GM23338 (cell line): ENCODE measurements at regions not wholly inside any gene's neighbourhood (a gene's known extent, or its start where the extent isn't known, plus 50 kb on each side); places are given as distances from the start of the nearest gene placed in this dataset.

Experiments
- ATAC-seq: fragments of 200-7000 bp; cut with Tn5 transposase; 3 replicates; pipeline ENCODE4 v1.9.1; 2020
- DNase-seq: peaks from one replicate; pipeline ENCODE4 v3.0.0-alpha.2; 2015; ENCODE audit warnings: low spot score
- H2AFZ ChIP-seq: fragments of 200-600 bp; sonication (generic); 2 replicates; pipeline ENCODE4 v1.8.0; 2016; ENCODE audit warnings: antibody characterized with exemption, mild to moderate bottlenecking, moderate library complexity
- H3F3A ChIP-seq: fragments of 200-600 bp; sonication (generic); replicated peaks from 2 replicates; pipeline ENCODE4 v1.8.0; 2017; ENCODE audit warnings: antibody characterized with exemption, mixed run types, low read depth
- H3K27ac ChIP-seq: fragments of 200-600 bp; sonication (generic); 2 replicates; pipeline ENCODE4 v1.6.1; 2016; ENCODE audit warnings: low read depth
- H3K27me3 ChIP-seq: fragments of 200-600 bp; sonication (generic); 2 replicates; pipeline ENCODE4 v1.8.0; 2016; ENCODE audit warnings: mild to moderate bottlenecking, mixed run types, moderate library complexity; ENCODE audit not compliant: insufficient read depth
- H3K36me3 ChIP-seq: fragments of 200-600 bp; sonication (generic); 2 replicates; pipeline ENCODE4 v1.8.0; 2016; ENCODE audit warnings: mild to moderate bottlenecking; ENCODE audit not compliant: insufficient read depth
- H3K4me1 ChIP-seq: fragments of 200-600 bp; sonication (generic); 2 replicates; pipeline ENCODE4 v1.8.0; 2016; ENCODE audit warnings: mild to moderate bottlenecking, moderate library complexity; ENCODE audit not compliant: insufficient read depth
- H3K4me2 ChIP-seq: fragments of 200-600 bp; sonication (generic); 2 replicates; pipeline ENCODE4 v1.7.1; 2017; ENCODE audit warnings: mixed run types
- H3K4me3 ChIP-seq: fragments of 200-600 bp; sonication (generic); 2 replicates; pipeline ENCODE4 v1.6.1; 2016; ENCODE audit warnings: mixed run types
- H3K79me2 ChIP-seq: fragments of 200-600 bp; sonication (generic); replicated peaks from 2 replicates; pipeline ENCODE4 v1.8.0; 2017; ENCODE audit warnings: mild to moderate bottlenecking; ENCODE audit not compliant: insufficient read depth
- H3K9me2 ChIP-seq: fragments of 200-600 bp; sonication (generic); 2 replicates; pipeline ENCODE4 v1.8.0; 2017; ENCODE audit not compliant: insufficient read depth
- H4K20me1 ChIP-seq: fragments of 200-600 bp; sonication (generic); replicated peaks from 2 replicates; pipeline ENCODE4 v1.8.0; 2017; ENCODE audit warnings: mild to moderate bottlenecking; ENCODE audit not compliant: insufficient read depth
- H3K27ac Mint-ChIP-seq: 2 replicates; pipeline ENCODE4 v1.8.0; 2020; ENCODE audit warnings: inconsistent platforms, mild to moderate bottlenecking, moderate library complexity, mixed read lengths
- H3K27me3 Mint-ChIP-seq: 3 replicates; pipeline ENCODE4 v1.8.0; 2022; ENCODE audit warnings: low read depth, mild to moderate bottlenecking, moderate library complexity, mixed read lengths, inconsistent platforms; ENCODE audit not compliant: insufficient read depth, poor library complexity
- H3K36me3 Mint-ChIP-seq: 3 replicates; pipeline ENCODE4 v1.8.0; 2021; ENCODE audit warnings: low read depth, mild to moderate bottlenecking, inconsistent platforms, moderate library complexity, mixed read lengths
- H3K4me1 Mint-ChIP-seq: 3 replicates; pipeline ENCODE4 v1.8.0; 2020; ENCODE audit warnings: mild to moderate bottlenecking, inconsistent platforms, mixed read lengths
- H3K4me3 Mint-ChIP-seq: 3 replicates; pipeline ENCODE4 v1.8.0; 2021; ENCODE audit warnings: moderate library complexity, mild to moderate bottlenecking, inconsistent platforms, mixed read lengths
- H3K9me3 Mint-ChIP-seq: 3 replicates; pipeline ENCODE4 v1.8.0; 2020; ENCODE audit warnings: moderate library complexity, mild to moderate bottlenecking, inconsistent platforms, mixed read lengths
- CREB1 ChIP-seq: fragments of 250-450 bp; sonication (Bioruptor Pico); IDR thresholded peaks from 2 replicates; pipeline ENCODE4 v1.5.0; 2020; ENCODE audit warnings: low read depth, mild to moderate bottlenecking, moderate library complexity
- CTCF ChIP-seq, 2 experiments: fragments of 200-600 bp in 1 of 2; sonication (generic) in 1 of 2; conservative IDR thresholded peaks; 2 replicates each; pipeline versions ENCODE4 v1.5.1 to v1.6.1; 2016 to 2017; ENCODE audit warnings: antibody characterized with exemption in 2 of 2, low read depth in 2 of 2, mild to moderate bottlenecking in 2 of 2, moderate library complexity in 1 of 2
- ETS1 ChIP-seq: IDR thresholded peaks from 2 replicates; pipeline ENCODE4 v1.6.1; 2016; ENCODE audit warnings: antibody characterized with exemption
- EZH2phosphoT487 ChIP-seq: fragments of 200-600 bp; sonication (generic); IDR thresholded peaks from one replicate; pipeline ENCODE4 v1.8.1; 2018; ENCODE audit warnings: antibody characterized with exemption; ENCODE audit not compliant: unreplicated experiment
- JUNB ChIP-seq: IDR thresholded peaks from one replicate; pipeline ENCODE4 v1.6.1; 2016; ENCODE audit warnings: antibody characterized with exemption; ENCODE audit not compliant: unreplicated experiment
- REST ChIP-seq: IDR thresholded peaks from one replicate; pipeline ENCODE4 v1.6.1; 2018; ENCODE audit warnings: antibody characterized with exemption; ENCODE audit not compliant: unreplicated experiment
- STAT1 ChIP-seq: IDR thresholded peaks from one replicate; pipeline ENCODE4 v1.6.1; 2016; ENCODE audit warnings: antibody characterized with exemption; ENCODE audit not compliant: unreplicated experiment
- ZNF114 ChIP-seq: fragments of 250-450 bp; sonication (Bioruptor Pico); IDR thresholded peaks from 2 replicates; pipeline ENCODE4 v1.5.0; 2020; ENCODE audit warnings: mild to moderate bottlenecking, moderate library complexity
- ZNF331 ChIP-seq: fragments of 250-450 bp; sonication (Bioruptor Pico); IDR thresholded peaks from 2 replicates; pipeline ENCODE4 v1.5.0; 2020; ENCODE audit warnings: low read depth, mild to moderate bottlenecking, moderate library complexity
- ZNF462 ChIP-seq: fragments of 250-450 bp; sonication (Bioruptor Pico); IDR thresholded peaks from 2 replicates; pipeline ENCODE4 v1.5.0; 2020; ENCODE audit warnings: mild to moderate bottlenecking, moderate library complexity

GRCh38 chr3:76958861-76959260 lies 81.0 kb upstream of the ROBO2 start:
- no peak for DNase-seq
- Histone ChIP-seq H3K9me2 (no peaks in the 10 kb centered on the region), H3K27me3 (no peaks in the 10 kb centered on the region), H3K79me2 (no peaks in the 10 kb centered on the region), H2AFZ (no peak overlapping the region), H3F3A (no peaks in the 10 kb centered on the region), H3K4me2 (no peak overlapping the region), H3K4me3 (no peak overlapping the region), H3K4me1 (0 out of 2 replicates have a peak, but pooled peaks cover 6% of the 10 kb centered on the region), H4K20me1 (no peaks in the 10 kb centered on the region), H3K27ac (no peak overlapping the region), H3K36me3 (no peaks in the 10 kb centered on the region)
- Mint-ChIP-seq H3K27me3 (no peaks in the 10 kb centered on the region), H3K27ac (no peak overlapping the region), H3K4me1 (peaks cover 6% of the 10 kb centered on the region; the same call in 2 of the 3 replicates), H3K36me3 (no peaks in the 10 kb centered on the region), H3K4me3 (no peak overlapping the region), H3K9me3 (no peaks in the 10 kb centered on the region)
- TF ChIP-seq ZNF462 (CRISPR knock-in tag) (no peak), CTCF (conservative IDR thresholded peaks at IDR 0.05; ENCODE audit: low read depth in 2 of 2) (no peak), ZNF331 (CRISPR knock-in tag) (no peak), EZH2phosphoT487 (no peak), CREB1 (CRISPR knock-in tag) (no peak), ZNF114 (CRISPR knock-in tag) (no peak), REST (no peak), ETS1 (no peak), STAT1 (no peak), JUNB (no peak)
- no peak for ATAC-seq
